IPS-NIHi11 (cell line): ENCODE measurements at regions not wholly inside any gene's neighbourhood (a gene's known extent, or its start where the extent isn't known, plus 50 kb on each side); places are given as distances from the start of the nearest gene placed in this dataset.

Experiments
- DNase-seq: peaks from one replicate; pipeline ENCODE4 v3.0.0; 2012; ENCODE audit warnings: mixed read lengths, low spot score

GRCh38 chr6:98634569-98634968 lies 199.8 kb upstream of the POU3F2 start:
- DNase-seq, result peak; percentile 34

GRCh38 chr6:98635191-98635590 lies 199.2 kb upstream of the POU3F2 start:
- no peak for DNase-seq

- peak; percentile 34 for DNase-seq
Measured at GRCh38 chr6:98636941-98637340, 197.4 kb upstream of the POU3F2 start.

DNA sequence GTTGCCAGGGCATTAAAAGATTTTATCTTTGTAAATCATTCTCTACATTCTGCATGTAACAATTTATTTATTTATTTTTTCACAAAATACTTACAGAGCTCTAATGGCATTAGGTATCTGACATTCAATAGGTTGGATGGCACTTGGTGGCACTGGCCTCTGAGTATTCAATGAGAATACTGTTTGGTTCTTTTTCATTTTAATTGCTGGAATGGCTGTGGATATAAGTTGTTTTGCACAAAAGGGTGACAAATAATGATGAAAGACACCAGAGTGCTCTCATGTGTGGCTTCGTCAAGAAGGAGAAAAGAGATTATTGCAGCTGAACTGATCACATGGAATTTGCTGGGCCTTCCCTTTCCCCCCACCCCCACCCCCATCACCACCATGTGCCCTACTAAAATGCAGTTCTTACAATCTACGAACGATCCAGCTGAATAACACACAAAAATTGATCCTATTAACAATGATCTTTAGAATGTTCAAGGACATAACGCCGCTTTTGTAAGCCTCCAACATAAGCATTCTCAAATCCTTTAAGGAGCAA lies 195.2 kb upstream of the POU3F2 start:
- DNase-seq, result no peak

GRCh38 chr6:98640366-98640765 lies 194.0 kb upstream of the POU3F2 start:
- DNase-seq, result no peak

- DNase-seq, result no peak
Measured at GRCh38 chr6:98641949-98642719, 192.2 kb upstream of the POU3F2 start.

- no peak for DNase-seq
Measured at GRCh38 chr6:98644063-98644462, 190.3 kb upstream of the POU3F2 start.

DNA sequence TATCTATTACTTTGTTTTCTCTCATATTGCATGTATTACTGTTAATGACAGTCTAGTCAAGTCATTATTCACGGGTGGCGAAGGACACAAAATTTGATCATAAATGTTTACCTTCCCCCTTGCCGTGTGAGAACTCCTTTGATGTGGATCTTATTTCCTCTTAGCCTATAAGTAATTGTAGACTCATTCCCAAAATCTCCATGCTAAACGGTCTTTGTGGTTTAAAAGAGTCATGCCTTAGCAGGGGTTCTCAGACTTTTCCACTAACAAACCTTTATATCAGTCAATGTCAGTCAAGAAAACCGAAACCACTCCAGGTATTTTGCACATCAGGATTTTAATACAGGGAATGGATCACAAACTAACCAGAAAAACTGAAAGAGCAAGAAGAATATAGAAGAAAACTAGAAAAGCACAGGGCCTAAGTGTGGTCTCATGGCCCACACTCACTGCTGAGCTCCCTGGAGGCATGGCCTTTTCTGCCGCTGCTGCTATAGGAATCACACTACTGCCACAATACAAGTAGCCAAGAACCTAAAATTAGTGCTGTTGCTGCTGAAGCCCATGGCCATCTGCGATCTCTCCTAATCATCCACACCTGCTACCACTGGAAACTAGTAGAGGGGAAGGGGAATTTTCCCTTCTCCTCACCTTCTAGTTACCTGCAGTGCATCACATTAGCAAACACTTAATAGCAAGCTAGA lies 186.0 kb upstream of the POU3F2 start:
- DNase-seq, result no peak

GRCh38 chr6:98650941-98651340 lies 183.4 kb upstream of the POU3F2 start:
- no peak for DNase-seq

DNA sequence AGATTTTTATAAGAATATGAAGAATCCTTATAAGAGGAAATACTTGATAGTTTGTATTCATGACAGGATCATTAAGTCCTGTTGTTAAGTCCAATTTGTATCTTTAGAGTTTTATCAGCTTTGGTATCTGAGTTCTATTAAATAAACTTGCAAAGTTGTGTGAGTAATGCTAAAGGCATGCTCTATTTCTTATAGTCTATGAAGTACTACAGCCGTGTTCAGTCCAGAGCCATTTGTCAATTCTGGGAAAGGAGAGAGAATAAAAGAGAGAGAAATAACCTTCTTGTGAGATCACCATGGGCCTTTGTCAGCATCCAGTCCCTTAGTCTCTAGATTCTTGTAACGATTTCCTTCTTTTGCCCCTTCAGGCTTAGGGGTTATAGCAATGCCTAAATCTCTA lies 181.2 kb upstream of the POU3F2 start:
- DNase-seq, result no peak

DNA sequence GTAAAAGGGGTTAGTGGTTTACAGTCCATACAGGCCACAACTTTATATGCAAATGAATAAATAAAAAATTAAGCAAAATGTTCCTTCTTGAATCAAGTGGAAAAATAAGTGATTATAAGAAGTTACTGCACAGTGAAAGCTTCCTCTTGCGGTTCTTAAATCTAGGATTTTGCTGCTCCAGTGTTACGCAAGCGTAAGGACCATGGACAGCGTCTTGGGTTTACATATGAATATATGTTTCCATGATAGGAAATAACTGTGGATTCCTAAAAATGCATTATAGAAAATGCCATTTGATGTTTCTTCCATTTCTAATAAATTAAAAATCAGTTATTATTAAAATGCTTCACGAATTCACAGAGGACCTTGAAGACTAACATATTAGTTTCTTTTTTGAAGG lies 176.6 kb upstream of the POU3F2 start:
- DNase-seq, result peak; percentile 45

- no peak for DNase-seq
Measured at GRCh38 chr6:98669371-98669770, 165.0 kb upstream of the POU3F2 start.

- DNase-seq, result no peak
Measured at GRCh38 chr6:98670045-98670746, 164.2 kb upstream of the POU3F2 start.

DNA sequence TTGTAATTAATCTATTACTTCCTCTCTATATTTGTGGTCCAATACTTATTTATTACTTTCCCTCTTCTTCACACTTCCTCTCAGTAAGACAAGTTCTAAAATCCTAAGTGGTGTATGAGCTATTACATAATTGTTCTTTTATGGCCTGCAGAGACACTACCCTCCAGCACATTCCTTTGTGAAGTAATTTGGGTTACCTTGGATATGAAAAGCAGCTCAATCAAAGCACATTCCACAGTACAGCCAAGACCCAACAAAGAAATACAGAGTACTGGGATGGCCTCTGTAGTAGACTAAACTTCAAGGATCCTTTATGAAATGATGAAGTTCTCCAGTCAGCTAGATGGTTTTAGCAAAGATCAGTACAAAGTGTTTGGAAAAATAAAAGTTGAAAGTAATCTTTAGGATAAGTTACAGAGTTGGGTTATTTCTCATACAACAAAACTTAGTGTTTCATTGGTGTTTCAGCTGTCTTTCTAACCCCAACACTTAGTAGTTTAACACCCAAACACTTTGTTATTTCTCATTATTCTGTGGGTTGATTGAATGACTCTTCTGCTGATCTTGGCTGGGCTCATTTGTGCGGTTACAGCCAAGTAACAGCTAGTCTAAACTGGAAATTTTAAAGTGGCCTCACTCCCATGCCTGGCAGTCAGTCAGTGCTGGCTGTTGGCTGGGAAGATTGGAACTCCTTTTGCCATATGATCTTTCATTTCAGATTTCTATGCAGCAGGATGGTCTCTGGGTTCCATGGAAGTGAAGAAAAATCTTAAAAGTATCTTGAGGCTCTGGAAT lies 161.5 kb upstream of the POU3F2 start:
- DNase-seq, result no peak

DNA sequence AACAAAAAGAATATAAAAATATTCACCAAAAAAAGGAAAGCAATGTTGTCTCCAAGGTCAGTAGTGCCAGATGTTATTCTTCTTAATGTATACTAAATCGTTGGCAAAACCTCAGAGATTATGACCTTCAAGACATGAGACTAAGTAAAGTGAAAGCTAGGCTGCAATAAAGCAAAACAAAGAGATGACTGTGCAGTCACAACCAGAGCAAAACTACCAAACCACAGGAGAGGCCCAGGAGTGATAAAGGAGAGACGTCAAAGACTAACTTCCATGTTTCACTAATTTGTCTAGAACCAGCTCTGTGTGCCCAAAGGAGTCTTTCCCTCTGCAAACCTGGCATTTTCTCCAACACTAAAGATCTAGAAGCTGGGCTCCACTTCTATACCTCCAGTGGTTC lies 155.9 kb upstream of the POU3F2 start:
- DNase-seq, result no peak

GRCh38 chr6:98686008-98686601 lies 148.3 kb upstream of the POU3F2 start:
- DNase-seq, result no peak

DNA sequence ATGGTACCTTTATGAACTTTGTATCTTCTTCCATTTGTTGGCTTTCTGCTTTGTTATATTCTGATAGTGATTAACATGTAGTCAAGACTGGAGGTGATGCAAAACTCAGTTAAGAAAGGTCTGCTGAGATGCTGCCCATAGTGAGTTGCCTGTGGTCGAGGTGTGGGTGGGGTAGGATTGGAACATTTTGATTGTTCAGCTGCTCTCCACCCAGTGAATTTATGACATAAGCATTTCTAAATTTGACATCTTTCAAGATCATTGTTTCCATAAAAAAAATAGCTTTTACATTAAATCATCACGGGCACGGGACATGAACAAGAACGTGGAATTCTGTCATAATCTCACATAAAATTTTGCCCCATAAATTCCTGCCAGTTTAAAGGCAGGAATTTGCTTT lies 146.6 kb upstream of the POU3F2 start:
- DNase-seq, result no peak

- no peak for DNase-seq
Measured at GRCh38 chr6:98695091-98695801, 139.1 kb upstream of the POU3F2 start.

GRCh38 chr6:98711380-98711779 lies 123.0 kb upstream of the POU3F2 start:
- DNase-seq, result no peak

- DNase-seq, result peak; percentile 49
Measured at GRCh38 chr6:98716341-98716740, 118.0 kb upstream of the POU3F2 start.

GRCh38 chr6:98717322-98717877 lies 117.0 kb upstream of the POU3F2 start:
- no peak for DNase-seq
